ENCODE measurements at regions not wholly inside any gene's neighbourhood (a gene's known extent, or its start where the extent isn't known, plus 50 kb on each side); places are given as distances from the start of the nearest gene placed in this dataset.

- no peak overlapping the region for H3K4me3 ChIP-seq (ENCODE audit: low read depth, low read length)
- TF ChIP-seq, protein P1, sequence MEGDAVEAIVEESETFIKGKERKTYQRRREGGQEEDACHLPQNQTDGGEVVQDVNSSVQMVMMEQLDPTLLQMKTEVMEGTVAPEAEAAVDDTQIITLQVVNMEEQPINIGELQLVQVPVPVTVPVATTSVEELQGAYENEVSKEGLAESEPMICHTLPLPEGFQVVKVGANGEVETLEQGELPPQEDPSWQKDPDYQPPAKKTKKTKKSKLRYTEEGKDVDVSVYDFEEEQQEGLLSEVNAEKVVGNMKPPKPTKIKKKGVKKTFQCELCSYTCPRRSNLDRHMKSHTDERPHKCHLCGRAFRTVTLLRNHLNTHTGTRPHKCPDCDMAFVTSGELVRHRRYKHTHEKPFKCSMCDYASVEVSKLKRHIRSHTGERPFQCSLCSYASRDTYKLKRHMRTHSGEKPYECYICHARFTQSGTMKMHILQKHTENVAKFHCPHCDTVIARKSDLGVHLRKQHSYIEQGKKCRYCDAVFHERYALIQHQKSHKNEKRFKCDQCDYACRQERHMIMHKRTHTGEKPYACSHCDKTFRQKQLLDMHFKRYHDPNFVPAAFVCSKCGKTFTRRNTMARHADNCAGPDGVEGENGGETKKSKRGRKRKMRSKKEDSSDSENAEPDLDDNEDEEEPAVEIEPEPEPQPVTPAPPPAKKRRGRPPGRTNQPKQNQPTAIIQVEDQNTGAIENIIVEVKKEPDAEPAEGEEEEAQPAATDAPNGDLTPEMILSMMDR (IDR thresholded peaks at IDR 0.05; ENCODE audit: insufficient read depth, low read depth, low read length, missing control alignments): no peak
- no peak for DNase-seq (ENCODE audit: low read depth)
These were observed 161.3 kb upstream of the POU3F1 start for GRCh38 chr1:38207906-38208305.

- TF ChIP-seq, protein P1 (IDR thresholded peaks at IDR 0.05; ENCODE audit: insufficient read depth, low read depth, low read length, missing control alignments): no peak
- no peak for DNase-seq (ENCODE audit: low read depth)
- no peak overlapping the region for H3K4me3 ChIP-seq (ENCODE audit: low read depth, low read length)
These were observed 160.7 kb upstream of the POU3F1 start for GRCh38 chr1:38207275-38207674.

- TF ChIP-seq, protein P1 (IDR thresholded peaks at IDR 0.05; ENCODE audit: insufficient read depth, low read depth, low read length, missing control alignments): no peak
- DNase-seq (ENCODE audit: low read depth): no peak
- H3K4me3 ChIP-seq (ENCODE audit: low read depth, low read length): no peak overlapping the region
These were observed 158.1 kb upstream of the POU3F1 start for GRCh38 chr1:38204698-38205097.

DNA sequence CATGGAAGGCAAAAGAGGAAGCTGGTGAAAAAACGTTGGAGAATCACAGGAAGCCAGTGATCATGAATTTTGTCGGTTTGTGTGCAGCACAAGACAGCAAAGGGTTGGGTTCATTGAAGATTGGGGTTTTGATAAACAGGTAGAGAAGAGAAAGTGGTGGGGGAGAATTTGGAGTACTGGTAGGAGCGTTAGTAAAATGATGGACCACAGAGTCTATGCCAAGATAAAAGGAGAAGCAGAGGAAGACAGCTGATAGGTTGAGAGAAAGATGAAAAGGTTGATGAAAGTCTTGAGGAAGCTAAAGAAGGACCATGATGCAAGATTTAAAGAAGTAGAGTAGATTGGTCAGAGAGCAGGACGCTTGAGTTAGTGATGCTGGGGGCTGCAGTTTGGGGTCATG lies 156.8 kb upstream of the POU3F1 start:
- no peak overlapping the region for H3K4me3 ChIP-seq (ENCODE audit: low read depth, low read length)
- DNase-seq (ENCODE audit: low read depth): no peak
- TF ChIP-seq, protein P1 (IDR thresholded peaks at IDR 0.05; ENCODE audit: insufficient read depth, low read depth, low read length, missing control alignments): no peak

- no peak for DNase-seq (ENCODE audit: low read depth)
- TF ChIP-seq, protein P1 (IDR thresholded peaks at IDR 0.05; ENCODE audit: insufficient read depth, low read depth, low read length, missing control alignments): no peak
- no peak overlapping the region for H3K4me3 ChIP-seq (ENCODE audit: low read depth, low read length)
These were observed 154.8 kb upstream of the POU3F1 start for GRCh38 chr1:38201431-38201830.

DNA sequence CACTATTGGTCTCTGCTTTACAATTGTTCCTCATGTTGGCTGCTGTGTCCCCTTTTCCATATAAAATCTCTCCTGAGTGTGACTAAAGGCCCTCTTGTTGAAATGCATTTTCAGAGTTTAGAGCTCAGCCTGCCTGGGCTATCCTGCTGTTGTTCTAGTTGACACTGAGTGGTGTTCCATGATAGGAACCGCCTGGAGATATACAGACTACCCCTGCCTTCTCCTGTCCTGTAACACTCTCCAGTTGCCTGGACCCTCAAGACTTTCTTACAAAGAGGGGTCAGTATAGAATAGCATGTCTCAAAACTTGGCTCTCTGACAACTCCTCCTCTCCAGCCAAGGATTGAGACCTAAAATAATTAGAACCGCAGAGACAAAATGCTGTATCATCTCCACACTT lies 152.0 kb upstream of the POU3F1 start:
- H3K4me3 ChIP-seq (ENCODE audit: low read depth, low read length): no peak overlapping the region
- no peak for DNase-seq (ENCODE audit: low read depth)
- TF ChIP-seq, protein P1 (IDR thresholded peaks at IDR 0.05; ENCODE audit: insufficient read depth, low read depth, low read length, missing control alignments): no peak

DNA sequence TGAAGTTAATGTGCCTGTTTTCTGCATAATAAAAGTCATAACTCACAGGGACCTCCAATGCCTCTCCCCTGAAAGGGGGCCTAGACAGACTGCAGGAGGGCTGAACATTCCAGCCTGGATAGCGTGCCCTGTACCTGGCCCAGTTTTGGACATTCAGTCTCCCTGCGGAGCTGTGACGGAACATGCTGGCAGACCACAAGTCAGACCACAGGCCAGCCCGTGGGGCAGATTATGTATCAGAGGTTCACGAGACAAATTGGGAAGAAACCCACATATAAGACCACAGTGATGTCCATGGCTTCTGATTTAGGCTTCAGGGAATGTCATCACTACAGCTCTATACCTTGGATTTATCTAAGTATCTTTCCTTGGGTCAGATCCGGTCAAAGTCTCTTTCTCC lies 151.5 kb upstream of the POU3F1 start:
- no peak overlapping the region for H3K4me3 ChIP-seq (ENCODE audit: low read depth, low read length)
- no peak for DNase-seq (ENCODE audit: low read depth)
- TF ChIP-seq, protein P1 (IDR thresholded peaks at IDR 0.05; ENCODE audit: insufficient read depth, low read depth, low read length, missing control alignments): no peak

Data from GM12865 (cell line).